ENCODE measurements at regions not wholly inside any gene's neighbourhood (a gene's known extent, or its start where the extent isn't known, plus 50 kb on each side); places are given as distances from the start of the nearest gene placed in this dataset.

DNA sequence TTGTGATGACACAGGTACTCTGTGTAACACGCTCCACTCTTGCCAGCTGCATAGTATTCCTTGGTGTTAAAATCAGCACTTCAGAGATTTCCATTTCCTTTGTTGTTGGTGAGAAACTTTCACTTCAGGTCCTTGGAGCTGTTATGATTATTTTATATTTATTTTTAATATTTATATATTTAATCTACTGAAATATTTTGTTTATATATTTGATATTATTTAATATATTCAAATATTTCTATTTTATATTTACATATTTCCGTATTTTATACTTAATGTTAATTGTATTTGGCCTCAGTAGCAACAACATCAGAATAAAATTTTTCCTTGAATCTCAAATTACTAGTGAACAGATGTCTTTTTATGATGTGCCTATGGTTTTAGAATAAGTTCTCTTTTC, 225.3 kb downstream of the MAGEB17 start:
- TF ChIP-seq CTCF (IDR thresholded peaks at IDR 0.05) = no peak
- no peak for TF ChIP-seq EP300 (IDR thresholded peaks at IDR 0.05)
- TF ChIP-seq POLR2A (IDR thresholded peaks at IDR 0.05) = no peak
- TF ChIP-seq POLR2AphosphoS5 (IDR thresholded peaks at IDR 0.05) = no peak
